ENCODE measurements at regions not wholly inside any gene's neighbourhood (a gene's known extent, or its start where the extent isn't known, plus 50 kb on each side); places are given as distances from the start of the nearest gene placed in this dataset.

DNA sequence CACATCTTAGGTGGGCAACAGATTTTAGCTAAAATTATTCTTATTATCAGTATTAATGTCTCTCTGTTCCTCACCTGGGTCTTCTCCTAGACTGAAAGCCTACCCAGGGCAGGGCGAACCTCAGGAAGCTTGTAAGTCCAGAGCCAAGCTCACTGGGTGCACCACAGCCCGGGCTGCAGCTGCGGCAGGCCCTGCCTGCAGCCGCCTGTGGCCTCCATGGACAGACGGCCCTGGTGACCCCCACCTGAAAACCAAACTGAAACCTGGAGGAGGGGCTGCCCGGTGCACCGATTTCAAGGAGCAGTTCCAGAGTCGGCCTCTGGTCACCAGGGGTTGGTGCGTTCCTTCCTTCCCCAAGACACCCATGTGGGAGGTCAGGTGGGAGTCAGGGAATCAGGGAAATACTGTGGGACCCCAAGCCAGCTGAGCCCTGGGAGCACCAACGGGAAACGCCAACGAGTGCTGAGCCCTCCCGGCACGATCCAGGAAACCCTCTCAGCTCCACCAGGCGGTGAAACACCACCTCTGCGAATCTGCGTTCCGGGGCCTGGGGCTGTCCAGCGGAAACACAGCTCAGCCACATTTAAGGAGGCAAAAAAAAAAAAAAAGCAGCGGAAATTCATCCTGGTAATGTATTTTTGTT lies 68.6 kb upstream of the PPP1R26 start:
- TF ChIP-seq, protein P1, sequence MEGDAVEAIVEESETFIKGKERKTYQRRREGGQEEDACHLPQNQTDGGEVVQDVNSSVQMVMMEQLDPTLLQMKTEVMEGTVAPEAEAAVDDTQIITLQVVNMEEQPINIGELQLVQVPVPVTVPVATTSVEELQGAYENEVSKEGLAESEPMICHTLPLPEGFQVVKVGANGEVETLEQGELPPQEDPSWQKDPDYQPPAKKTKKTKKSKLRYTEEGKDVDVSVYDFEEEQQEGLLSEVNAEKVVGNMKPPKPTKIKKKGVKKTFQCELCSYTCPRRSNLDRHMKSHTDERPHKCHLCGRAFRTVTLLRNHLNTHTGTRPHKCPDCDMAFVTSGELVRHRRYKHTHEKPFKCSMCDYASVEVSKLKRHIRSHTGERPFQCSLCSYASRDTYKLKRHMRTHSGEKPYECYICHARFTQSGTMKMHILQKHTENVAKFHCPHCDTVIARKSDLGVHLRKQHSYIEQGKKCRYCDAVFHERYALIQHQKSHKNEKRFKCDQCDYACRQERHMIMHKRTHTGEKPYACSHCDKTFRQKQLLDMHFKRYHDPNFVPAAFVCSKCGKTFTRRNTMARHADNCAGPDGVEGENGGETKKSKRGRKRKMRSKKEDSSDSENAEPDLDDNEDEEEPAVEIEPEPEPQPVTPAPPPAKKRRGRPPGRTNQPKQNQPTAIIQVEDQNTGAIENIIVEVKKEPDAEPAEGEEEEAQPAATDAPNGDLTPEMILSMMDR (conservative IDR thresholded peaks at IDR 0.05; ENCODE audit: low read length): no peak
- no peak for TF ChIP-seq EZH2phosphoT487 (IDR thresholded peaks at IDR 0.05; ENCODE audit: borderline replicate concordance)

Measured in Loucy (cell line).